ENCODE measurements at regions not wholly inside any gene's neighbourhood (a gene's known extent, or its start where the extent isn't known, plus 50 kb on each side); places are given as distances from the start of the nearest gene placed in this dataset.

- no peak for TF ChIP-seq CTCF (IDR thresholded peaks at IDR 0.05; ENCODE audit: borderline replicate concordance, insufficient read depth, low read depth, low read length)
- H3K4me3 ChIP-seq (ENCODE audit: low read depth, low read length) = no peak overlapping the region
Observed at GRCh38 chr6:23964865-23965264, 161.2 kb upstream of the NRSN1 start.

GRCh38 chr6:23969344-23969743 lies 156.7 kb upstream of the NRSN1 start:
- no peak overlapping the region for H3K4me3 ChIP-seq (ENCODE audit: low read depth, low read length)
- no peak for TF ChIP-seq CTCF (IDR thresholded peaks at IDR 0.05; ENCODE audit: borderline replicate concordance, insufficient read depth, low read depth, low read length)

GRCh38 chr6:23977706-23978105 lies 148.3 kb upstream of the NRSN1 start:
- no peak for TF ChIP-seq CTCF (IDR thresholded peaks at IDR 0.05; ENCODE audit: borderline replicate concordance, insufficient read depth, low read depth, low read length)
- H3K4me3 ChIP-seq (ENCODE audit: low read depth, low read length) = no peak overlapping the region

- TF ChIP-seq CTCF (IDR thresholded peaks at IDR 0.05; ENCODE audit: borderline replicate concordance, insufficient read depth, low read depth, low read length) = no peak
- H3K4me3 ChIP-seq (ENCODE audit: low read depth, low read length) = no peak overlapping the region
Observed at GRCh38 chr6:23980965-23981364, 145.1 kb upstream of the NRSN1 start.

- no peak overlapping the region for H3K4me3 ChIP-seq (ENCODE audit: low read depth, low read length)
- no peak for TF ChIP-seq CTCF (IDR thresholded peaks at IDR 0.05; ENCODE audit: borderline replicate concordance, insufficient read depth, low read depth, low read length)
Observed at GRCh38 chr6:23981923-23982322, 144.1 kb upstream of the NRSN1 start.

GRCh38 chr6:23983735-23984134 lies 142.3 kb upstream of the NRSN1 start:
- no peak for TF ChIP-seq CTCF (IDR thresholded peaks at IDR 0.05; ENCODE audit: borderline replicate concordance, insufficient read depth, low read depth, low read length)
- no peak overlapping the region for H3K4me3 ChIP-seq (ENCODE audit: low read depth, low read length)

GRCh38 chr6:23985015-23985414 lies 141.0 kb upstream of the NRSN1 start:
- H3K4me3 ChIP-seq (ENCODE audit: low read depth, low read length) = no peak overlapping the region
- no peak for TF ChIP-seq CTCF (IDR thresholded peaks at IDR 0.05; ENCODE audit: borderline replicate concordance, insufficient read depth, low read depth, low read length)

Data from GM12875 (cell line).